T-cell (primary cell): ENCODE measurements at regions not wholly inside any gene's neighbourhood (a gene's known extent, or its start where the extent isn't known, plus 50 kb on each side); places are given as distances from the start of the nearest gene placed in this dataset.

Experiments used
- ATAC-seq, 4 experiments: fragments of 200-7000 bp in 3 of 4; fragments of 150-1000 bp in 1 of 4; cut with Tn5 transposase; replicated peaks in 1 of 4; 1 replicate in 3 of 4; 2 replicates in 1 of 4; pipeline ENCODE4 v1.10.0; 2021; ENCODE audit warnings: moderate library complexity in 3 of 4, mild to moderate bottlenecking in 2 of 4, moderate number of reproducible peaks in 1 of 4
- CTCF ChIA-PET, 2 donors: fragments of 300-600 bp; sonication (Branson Sonifier 250); formaldehyde crosslinking; loops; one replicate each; lab custom pipeline; 2022; ENCODE audit warnings: antibody characterized with exemption in 2 of 2; lab: Charles Lee
- POLR2A ChIA-PET, 2 donors: fragments of 300-600 bp; sonication (Branson Sonifier 250); formaldehyde crosslinking; loops; one replicate each; lab custom pipeline; 2022; ENCODE audit warnings: antibody characterized with exemption in 2 of 2; lab: Charles Lee
- DNase-seq, 35 experiments: peaks; one replicate each; pipeline versions ENCODE4 v3.0.0 to v3.0.0-alpha.2; 2013 to 2023
- H3K27ac ChIP-seq: one replicate; pipeline ENCODE4 v1.5.1; 2013; ENCODE audit warnings: low read length
- H3K27me3 ChIP-seq, 2 experiments: replicated peaks in 1 of 2; 1 replicate in 1 of 2; 2 replicates in 1 of 2; pipeline versions ENCODE4 v1.6.1 to v1.7.0; 2013; ENCODE audit warnings: low read length in 1 of 2, mixed read lengths in 1 of 2; ENCODE audit not compliant: control insufficient read depth in 2 of 2, insufficient read depth in 2 of 2; ENCODE audit errors: extremely low read depth in 1 of 2
- H3K36me3 ChIP-seq, 2 donors: 1 replicate in 1 of 2; 2 replicates in 1 of 2; pipeline versions ENCODE4 v1.6.1 to v1.7.0; 2013; ENCODE audit warnings: low read length in 1 of 2; ENCODE audit not compliant: control insufficient read depth in 2 of 2, insufficient read depth in 1 of 2; ENCODE audit errors: extremely low read depth in 1 of 2
- H3K4me1 ChIP-seq, 2 experiments: 1 replicate in 1 of 2; 2 replicates in 1 of 2; pipeline versions ENCODE4 v1.6.1 to v1.7.0; 2013; ENCODE audit warnings: low read length in 2 of 2, mixed read lengths in 1 of 2; ENCODE audit not compliant: insufficient read depth in 2 of 2, control insufficient read depth in 1 of 2; ENCODE audit errors: extremely low read depth in 1 of 2
- H3K4me3 ChIP-seq, 2 donors: 1 replicate in 1 of 2; 2 replicates in 1 of 2; pipeline versions ENCODE4 v1.5.1 to v1.7.0; 2013; ENCODE audit warnings: mild to moderate bottlenecking in 2 of 2, low read length in 1 of 2, moderate library complexity in 1 of 2; ENCODE audit not compliant: control insufficient read depth in 1 of 2; ENCODE audit errors: extremely low read depth in 1 of 2
- H3K9me3 ChIP-seq: 2 replicates; pipeline ENCODE4 v1.7.0; 2013
- H3K27ac Mint-ChIP-seq, 2 donors: one replicate each; pipeline ENCODE4 v1.8.0; 2020 to 2021; ENCODE audit warnings: mild to moderate bottlenecking in 2 of 2, mixed read lengths in 2 of 2
- H3K27me3 Mint-ChIP-seq, 2 donors: one replicate each; pipeline ENCODE4 v1.8.0; 2021 to 2022; ENCODE audit warnings: mixed read lengths in 2 of 2
- H3K36me3 Mint-ChIP-seq: one replicate; pipeline ENCODE4 v1.8.0; 2021; ENCODE audit warnings: mixed read lengths
- H3K4me1 Mint-ChIP-seq, 3 donors: one replicate each; pipeline ENCODE4 v1.8.0; 2020 to 2022; ENCODE audit warnings: mixed read lengths in 3 of 3, mild to moderate bottlenecking in 1 of 3
- H3K4me3 Mint-ChIP-seq, 3 donors: one replicate each; pipeline ENCODE4 v1.8.0; 2020 to 2022; ENCODE audit warnings: mild to moderate bottlenecking in 3 of 3, mixed read lengths in 3 of 3, moderate library complexity in 3 of 3
- H3K9me3 Mint-ChIP-seq, 3 donors: one replicate each; pipeline ENCODE4 v1.8.0; 2020 to 2022; ENCODE audit warnings: mixed read lengths in 3 of 3
- WGBS: methylation state at CpG from one replicate; pipeline ENCODE4 v1.1.5; 2013; ENCODE audit warnings: missing lambda C conversion rate; ENCODE audit not compliant: insufficient coverage; 5-methylcytosine and 5-hydroxymethylcytosine counted together

DNA sequence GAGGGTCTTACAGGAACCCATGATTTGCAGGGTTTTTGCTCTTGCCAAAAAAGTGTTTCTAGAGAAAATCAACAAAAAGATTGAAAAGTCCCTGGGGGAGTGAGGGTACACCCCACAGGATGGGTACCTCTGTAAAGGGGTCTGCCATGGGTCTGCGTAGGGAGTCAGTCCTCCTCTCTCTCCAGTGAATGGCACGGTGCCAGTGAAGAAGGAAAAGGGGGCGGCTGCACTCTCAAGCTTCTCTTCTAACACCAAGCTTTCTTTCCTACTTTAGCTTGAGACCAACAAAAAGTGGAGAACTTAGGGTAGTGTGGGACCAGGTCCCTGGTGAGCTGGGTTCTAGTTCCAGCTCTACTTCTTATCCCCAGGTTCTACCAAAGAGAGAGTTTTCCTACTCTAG, 87.4 kb downstream of the GLUL start:
- peaks cover 0 to 5% of the 10 kb centered on the region in 2 experiments for H3K4me1 ChIP-seq
- Mint-ChIP-seq H3K27ac (no peak overlapping the region), H3K9me3 (no peaks in the 10 kb centered on the region), H3K4me1 (peaks cover 19 to 32% (median 24%) of the 10 kb centered on the region in 3 donors), H3K4me3 (no peak overlapping the region), H3K27me3 (no peaks in the 10 kb centered on the region), H3K36me3 (no peaks in the 10 kb centered on the region)
- H3K36me3 ChIP-seq: no peaks in the 10 kb centered on the region
- DNase-seq (no peak), ATAC-seq (no peak)
- no peak overlapping the region for H3K27ac ChIP-seq
- H3K4me3 ChIP-seq: no peak overlapping the region
- ChIA-PET CTCF (interaction anchor here in 1 of 2 donors (1.0 kb wide), 1 partner anchor 112 kb away, joined by 4 read pairs; no protein-coding TSS in a partner anchor), POLR2A (no interaction called here)
- no CpG with 5 or more reads among the region's 3 CpGs for WGBS
- H3K9me3 ChIP-seq: no peaks in the 10 kb centered on the region
- H3K27me3 ChIP-seq: no peaks in the 10 kb centered on the region

DNA sequence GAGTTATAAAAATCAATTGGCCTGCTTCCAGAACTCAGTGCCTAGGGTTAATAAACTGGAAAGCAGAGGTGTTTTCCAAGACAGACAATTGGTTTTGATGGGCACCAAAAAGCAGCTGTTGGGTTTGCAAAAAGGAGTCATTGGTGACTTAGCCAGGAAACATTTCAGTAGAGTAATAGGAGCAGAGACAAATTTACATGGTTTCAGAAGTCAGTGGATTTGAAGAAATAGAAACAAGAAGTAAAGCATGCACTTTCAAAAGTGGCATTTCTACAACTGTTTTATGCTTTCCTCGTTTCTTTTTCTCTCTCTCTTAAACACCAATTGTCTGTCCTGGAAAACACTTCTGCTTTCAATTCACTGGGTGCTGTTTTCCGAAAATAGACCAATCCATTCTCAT, 87.8 kb downstream of the GLUL start:
- no peaks in the 10 kb centered on the region for H3K9me3 Mint-ChIP-seq
- POLR2A ChIA-PET: no interaction called here
- DNase-seq: no peak
- WGBS: 13% methylated on average over 1 of the region's 2 CpGs
- H3K27me3 Mint-ChIP-seq: no peaks in the 10 kb centered on the region
- peaks cover 19 to 32% (median 24%) of the 10 kb centered on the region in 3 donors for H3K4me1 Mint-ChIP-seq
- H3K36me3 ChIP-seq: no peaks in the 10 kb centered on the region
- H3K4me1 ChIP-seq: peaks cover 0 to 5% of the 10 kb centered on the region in 2 experiments
- no peaks in the 10 kb centered on the region for H3K9me3 ChIP-seq
- ATAC-seq: no peak
- CTCF ChIA-PET: interaction anchor here in 1 of 2 donors (1.0 kb wide), 1 partner anchor 113 kb away, joined by 4 read pairs; no protein-coding TSS in a partner anchor
- no peak overlapping the region for H3K27ac Mint-ChIP-seq
- no peaks in the 10 kb centered on the region for H3K27me3 ChIP-seq
- no peaks in the 10 kb centered on the region for H3K36me3 Mint-ChIP-seq
- H3K27ac ChIP-seq: no peak overlapping the region
- H3K4me3 ChIP-seq: no peak overlapping the region
- no peak overlapping the region for H3K4me3 Mint-ChIP-seq

DNA sequence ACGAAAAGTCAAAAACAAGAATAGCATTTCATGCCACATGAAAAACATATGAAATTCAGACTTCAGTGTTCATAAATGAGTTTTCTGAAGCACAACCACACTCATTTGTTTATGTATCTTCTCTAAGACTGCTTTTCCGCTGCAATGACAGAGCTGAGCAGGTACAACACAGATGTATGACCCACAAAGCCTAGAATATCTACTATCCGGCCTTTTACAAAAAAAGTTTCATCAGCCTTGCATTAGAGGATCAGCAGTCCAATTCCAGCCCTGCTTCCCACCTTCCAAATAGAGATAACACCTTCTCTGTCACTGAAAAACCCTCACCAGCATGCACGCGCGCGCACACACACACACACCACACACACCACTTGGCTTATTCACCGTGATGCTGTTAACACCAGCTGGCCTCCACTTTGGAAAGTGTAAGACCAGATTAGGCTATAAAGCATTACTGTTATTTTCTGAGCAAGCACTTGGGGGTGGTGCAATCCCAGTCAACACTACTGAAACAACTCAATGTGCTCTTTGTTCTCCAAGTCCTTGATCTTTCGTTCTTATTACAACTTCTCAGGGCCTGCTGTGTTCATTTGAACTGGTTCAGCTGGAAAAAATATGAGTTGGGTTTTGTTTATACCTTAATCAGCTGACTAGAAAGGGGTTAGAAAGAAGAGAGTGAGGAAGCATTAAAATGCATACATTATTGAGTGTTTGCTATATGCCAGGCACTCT, 90.0 kb downstream of the GLUL start:
- H3K4me3 ChIP-seq: no peak overlapping the region
- no peaks in the 10 kb centered on the region for H3K9me3 ChIP-seq
- ChIA-PET CTCF (no interaction called here), POLR2A (no interaction called here)
- H3K36me3 ChIP-seq: no peaks in the 10 kb centered on the region
- H3K4me3 Mint-ChIP-seq: no peak overlapping the region
- H3K4me1 ChIP-seq: peaks cover 0 to 5% of the 10 kb centered on the region in 2 experiments
- H3K9me3 Mint-ChIP-seq: no peaks in the 10 kb centered on the region
- H3K27me3 Mint-ChIP-seq: peaks cover 0 to 1% of the 10 kb centered on the region in 2 donors
- ATAC-seq (peak in 1 of 4 experiments; percentile 56), DNase-seq (peak in 1 of 35 experiments; percentile 14)
- peaks cover 19 to 32% (median 24%) of the 10 kb centered on the region in 3 donors for H3K4me1 Mint-ChIP-seq
- H3K27me3 ChIP-seq: peaks cover 0 to 2% of the 10 kb centered on the region in 2 experiments
- H3K27ac ChIP-seq: no peak overlapping the region
- WGBS: 91% methylated on average over 7 of the region's 9 CpGs
- H3K36me3 Mint-ChIP-seq: no peaks in the 10 kb centered on the region
- H3K27ac Mint-ChIP-seq: no peak overlapping the region

DNA sequence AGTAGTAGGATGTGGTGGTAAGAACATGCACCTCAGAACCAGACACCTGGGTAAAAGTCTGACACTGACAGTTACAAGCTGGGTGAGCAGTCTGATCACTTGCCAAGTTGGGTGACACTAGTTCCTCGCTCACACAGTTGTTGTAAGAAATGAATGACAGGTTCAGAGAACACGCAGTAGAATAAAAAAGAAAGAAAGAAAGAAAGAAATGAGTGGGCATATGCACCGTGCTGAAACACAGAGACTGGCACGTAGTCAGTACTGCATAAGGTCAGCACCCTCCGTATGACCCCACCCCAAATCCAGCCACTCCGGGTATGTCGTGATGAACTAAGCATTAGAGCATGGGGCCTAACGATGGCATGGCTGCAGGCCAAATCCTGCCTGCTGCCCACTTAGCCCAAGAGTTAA, 90.6 kb downstream of the GLUL start:
- peaks cover 0 to 2% of the 10 kb centered on the region in 2 experiments for H3K27me3 ChIP-seq
- Mint-ChIP-seq H3K4me3 (peak overlapping the region in 1 of 3 donors; percentile 1), H3K9me3 (no peaks in the 10 kb centered on the region), H3K27me3 (peaks cover 0 to 1% of the 10 kb centered on the region in 2 donors), H3K4me1 (peaks cover 19 to 32% (median 24%) of the 10 kb centered on the region in 3 donors), H3K27ac (peak overlapping the region in 1 of 2 donors; percentile 41), H3K36me3 (no peaks in the 10 kb centered on the region)
- H3K4me3 ChIP-seq: no peak overlapping the region
- ChIA-PET CTCF (no interaction called here), POLR2A (no interaction called here)
- DNase-seq (peak in 17 of 35 experiments; percentile 3 to 36 (median 12)), ATAC-seq (peak in 3 of 4 experiments; percentile 19 to 93 (median 27))
- H3K4me1 ChIP-seq: peaks cover 0 to 5% of the 10 kb centered on the region in 2 experiments
- no peaks in the 10 kb centered on the region for H3K36me3 ChIP-seq
- no peak overlapping the region for H3K27ac ChIP-seq
- WGBS: 44% methylated on average over 5 of the region's 8 CpGs
- H3K9me3 ChIP-seq: no peaks in the 10 kb centered on the region

DNA sequence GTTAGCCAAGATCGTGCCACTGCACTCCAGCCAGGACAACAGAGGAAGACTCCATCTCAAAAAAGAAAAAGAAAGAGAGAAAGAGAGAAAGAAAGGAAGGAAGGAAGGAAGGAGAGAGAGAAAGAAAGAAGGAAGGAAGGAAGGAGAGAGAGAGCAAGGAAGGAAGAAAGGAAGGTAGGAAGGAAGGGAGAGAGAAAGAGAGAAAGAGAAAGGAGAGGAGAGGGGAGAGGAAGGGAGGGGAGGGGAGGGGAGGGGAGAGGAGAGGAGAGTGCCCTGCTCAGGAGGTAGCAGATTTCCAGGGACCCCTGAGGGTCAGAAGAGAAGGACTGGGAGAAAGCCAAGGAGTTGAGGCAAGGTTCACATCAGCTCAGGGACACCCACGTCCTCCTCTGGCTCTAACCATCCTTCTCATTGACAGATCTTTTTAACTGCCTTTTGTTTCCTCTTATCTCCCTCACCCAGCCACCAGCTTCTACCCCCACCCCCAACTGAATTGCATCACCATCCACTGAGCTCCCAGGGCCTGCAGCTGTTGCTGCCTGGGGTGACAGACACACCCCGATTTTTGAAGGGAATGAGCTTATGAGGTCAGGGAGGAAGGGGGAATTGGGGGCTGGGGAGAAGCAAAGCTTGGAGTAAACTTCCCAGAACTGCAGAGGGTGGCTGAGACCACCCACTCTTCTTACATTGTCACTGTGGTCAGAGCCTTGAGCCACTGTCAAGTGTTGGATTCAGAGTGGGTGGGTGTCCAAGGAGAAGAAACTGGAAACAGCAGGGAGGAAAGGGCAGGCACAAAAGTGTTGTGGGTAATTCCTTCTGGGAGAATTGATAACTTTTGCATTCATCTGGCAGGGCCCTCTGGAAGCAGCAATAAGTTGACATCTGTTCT, 91.6 kb downstream of the GLUL start:
- Histone ChIP-seq H3K9me3 (no peaks in the 10 kb centered on the region), H3K4me1 (peaks cover 0 to 5% of the 10 kb centered on the region in 2 experiments), H3K4me3 (no peak overlapping the region), H3K27me3 (peaks cover 0 to 2% of the 10 kb centered on the region in 2 experiments), H3K27ac (no peak overlapping the region), H3K36me3 (no peaks in the 10 kb centered on the region)
- Mint-ChIP-seq H3K36me3 (no peaks in the 10 kb centered on the region), H3K4me1 (peaks cover 19 to 37% (median 24%) of the 10 kb centered on the region in 3 donors), H3K4me3 (no peak overlapping the region), H3K27ac (no peak overlapping the region), H3K27me3 (peaks cover 0 to 1% of the 10 kb centered on the region in 2 donors), H3K9me3 (no peaks in the 10 kb centered on the region)
- ChIA-PET CTCF (interaction anchor here in 1 of 2 donors (0.6 kb wide), 1 partner anchor 35 kb away, joined by 4 read pairs; no protein-coding TSS in a partner anchor), POLR2A (interaction anchor here in 1 of 2 donors (0.6 kb wide), 1 partner anchor 129 kb away, joined by 4 read pairs; no protein-coding TSS in a partner anchor)
- WGBS: 33% methylated on average over 1 of the region's 3 CpGs
- DNase-seq: peak in 16 of 35 experiments; percentile 1 to 51 (median 12)
- ATAC-seq: peak in 1 of 4 experiments; percentile 42
